OCI-LY7 (cell line): ENCODE measurements at regions not wholly inside any gene's neighbourhood (a gene's known extent, or its start where the extent isn't known, plus 50 kb on each side); places are given as distances from the start of the nearest gene placed in this dataset.
"Not testable (repeated sequence)": the region's sequence is repeated elsewhere in the genome, so short reads cannot be mapped to it uniquely, and the experiment has no call there.

Source experiments
- CTCF ChIP-seq: fragments of 200-600 bp; sonication (generic); conservative IDR thresholded peaks from 2 replicates; pipeline ENCODE4 v1.5.1; 2014; ENCODE audit warnings: mild to moderate bottlenecking, antibody characterized with exemption, low read length, moderate library complexity, mixed read lengths
- EZH2phosphoT487 ChIP-seq: fragments of 200-600 bp; sonication (generic); IDR thresholded peaks from 2 replicates; pipeline ENCODE4 v1.6.1; 2018; ENCODE audit warnings: low read depth, borderline replicate concordance, mild to moderate bottlenecking, mixed run types, antibody characterized with exemption, low read length, moderate library complexity, mixed read lengths

- TF ChIP-seq CTCF, EZH2phosphoT487: not testable (repeated sequence)
These were observed 252.2 kb downstream of the OXSM start for GRCh38 chr3:26042126-26042525.
